ENCODE measurements at regions not wholly inside any gene's neighbourhood (a gene's known extent, or its start where the extent isn't known, plus 50 kb on each side); places are given as distances from the start of the nearest gene placed in this dataset.

GRCh38 chr5:38184627-38185026, 73.7 kb upstream of the EGFLAM start:
- no peak for DNase-seq (ENCODE audit: low read depth, low spot score)
- no peaks in the 10 kb centered on the region for H3K9me3 ChIP-seq (ENCODE audit: control insufficient read depth, insufficient read depth, low read depth, low read length)
- intact Hi-C loops (cut with micrococcal nuclease; ENCODE audit: unreplicated experiment) (loop anchor here (10.0 kb wide), 1 partner anchor 410 kb away; no protein-coding TSS in a partner anchor), in situ Hi-C loops (cut with HindIII; ENCODE audit: low pct_unique_long_range_greater_than_20kb, low sequenced_read_pairs) (no loop called here)
- H3K4me3 ChIP-seq (ENCODE audit: low read depth in 2 of 2, low read length in 2 of 2): no peak overlapping the region
- no peaks in the 10 kb centered on the region for H3K4me1 ChIP-seq (ENCODE audit: control insufficient read depth, insufficient read depth, low read length)
- no peaks in the 10 kb centered on the region for H3K36me3 ChIP-seq (ENCODE audit: control insufficient read depth, insufficient read depth, low read length)
- no peak overlapping the region for H3K27ac ChIP-seq (ENCODE audit: low read length)
- ChIA-PET POLR2A (no interaction called here), CTCF (no interaction called here)
- ATAC-seq: no peak
- H3K27me3 ChIP-seq (ENCODE audit: control insufficient read depth, insufficient read depth, low read length): peaks cover 4% of the 10 kb centered on the region
- no peak for TF ChIP-seq TCF7L2 (IDR thresholded peaks at IDR 0.05; ENCODE audit: low read depth, low read length)
- TF ChIP-seq SIN3A (IDR thresholded peaks at IDR 0.05; ENCODE audit: borderline replicate concordance, insufficient read depth, low read depth, low read length): no peak
- TF ChIP-seq, protein P1, sequence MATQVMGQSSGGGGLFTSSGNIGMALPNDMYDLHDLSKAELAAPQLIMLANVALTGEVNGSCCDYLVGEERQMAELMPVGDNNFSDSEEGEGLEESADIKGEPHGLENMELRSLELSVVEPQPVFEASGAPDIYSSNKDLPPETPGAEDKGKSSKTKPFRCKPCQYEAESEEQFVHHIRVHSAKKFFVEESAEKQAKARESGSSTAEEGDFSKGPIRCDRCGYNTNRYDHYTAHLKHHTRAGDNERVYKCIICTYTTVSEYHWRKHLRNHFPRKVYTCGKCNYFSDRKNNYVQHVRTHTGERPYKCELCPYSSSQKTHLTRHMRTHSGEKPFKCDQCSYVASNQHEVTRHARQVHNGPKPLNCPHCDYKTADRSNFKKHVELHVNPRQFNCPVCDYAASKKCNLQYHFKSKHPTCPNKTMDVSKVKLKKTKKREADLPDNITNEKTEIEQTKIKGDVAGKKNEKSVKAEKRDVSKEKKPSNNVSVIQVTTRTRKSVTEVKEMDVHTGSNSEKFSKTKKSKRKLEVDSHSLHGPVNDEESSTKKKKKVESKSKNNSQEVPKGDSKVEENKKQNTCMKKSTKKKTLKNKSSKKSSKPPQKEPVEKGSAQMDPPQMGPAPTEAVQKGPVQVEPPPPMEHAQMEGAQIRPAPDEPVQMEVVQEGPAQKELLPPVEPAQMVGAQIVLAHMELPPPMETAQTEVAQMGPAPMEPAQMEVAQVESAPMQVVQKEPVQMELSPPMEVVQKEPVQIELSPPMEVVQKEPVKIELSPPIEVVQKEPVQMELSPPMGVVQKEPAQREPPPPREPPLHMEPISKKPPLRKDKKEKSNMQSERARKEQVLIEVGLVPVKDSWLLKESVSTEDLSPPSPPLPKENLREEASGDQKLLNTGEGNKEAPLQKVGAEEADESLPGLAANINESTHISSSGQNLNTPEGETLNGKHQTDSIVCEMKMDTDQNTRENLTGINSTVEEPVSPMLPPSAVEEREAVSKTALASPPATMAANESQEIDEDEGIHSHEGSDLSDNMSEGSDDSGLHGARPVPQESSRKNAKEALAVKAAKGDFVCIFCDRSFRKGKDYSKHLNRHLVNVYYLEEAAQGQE (IDR thresholded peaks at IDR 0.05; ENCODE audit: insufficient read depth in 1 of 2, low read depth in 2 of 2, low read length in 1 of 2): no peak
- no peak for TF ChIP-seq POLR2AphosphoS5 (IDR thresholded peaks at IDR 0.05; ENCODE audit: low read depth, low read length)
- no peak for TF ChIP-seq CTCF (IDR thresholded peaks at IDR 0.05)
- no TSS peak for BruUV-seq (replicated peaks)

GRCh38 chr5:38182991-38183390, 75.4 kb upstream of the EGFLAM start:
- H3K4me1 ChIP-seq (ENCODE audit: control insufficient read depth, insufficient read depth, low read length): no peaks in the 10 kb centered on the region
- no peaks in the 10 kb centered on the region for H3K36me3 ChIP-seq (ENCODE audit: control insufficient read depth, insufficient read depth, low read length)
- H3K27ac ChIP-seq (ENCODE audit: low read length): no peak overlapping the region
- no TSS peak for BruUV-seq (replicated peaks)
- ChIA-PET POLR2A (no interaction called here), CTCF (no interaction called here)
- H3K27me3 ChIP-seq (ENCODE audit: control insufficient read depth, insufficient read depth, low read length): peaks cover 4% of the 10 kb centered on the region
- in situ Hi-C loops (cut with HindIII; ENCODE audit: low pct_unique_long_range_greater_than_20kb, low sequenced_read_pairs): no loop called here
- TF ChIP-seq SIN3A (IDR thresholded peaks at IDR 0.05; ENCODE audit: borderline replicate concordance, insufficient read depth, low read depth, low read length) (no peak), TCF7L2 (IDR thresholded peaks at IDR 0.05; ENCODE audit: low read depth, low read length) (no peak), CTCF (IDR thresholded peaks at IDR 0.05) (no peak), POLR2AphosphoS5 (IDR thresholded peaks at IDR 0.05; ENCODE audit: low read depth, low read length) (no peak)
- TF ChIP-seq, protein P1 (IDR thresholded peaks at IDR 0.05; ENCODE audit: insufficient read depth in 1 of 2, low read depth in 2 of 2, low read length in 1 of 2): no peak
- no peak for DNase-seq (ENCODE audit: low read depth, low spot score)
- intact Hi-C loops (cut with micrococcal nuclease; ENCODE audit: unreplicated experiment): loop anchor here (10.0 kb wide), 1 partner anchor 408 kb away; no protein-coding TSS in a partner anchor
- no peaks in the 10 kb centered on the region for H3K9me3 ChIP-seq (ENCODE audit: control insufficient read depth, insufficient read depth, low read depth, low read length)
- no peak overlapping the region for H3K4me3 ChIP-seq (ENCODE audit: low read depth in 2 of 2, low read length in 2 of 2)
- ATAC-seq: no peak
